Pulmonary artery endothelial cell (primary cell): ENCODE measurements at regions not wholly inside any gene's neighbourhood (a gene's known extent, or its start where the extent isn't known, plus 50 kb on each side); places are given as distances from the start of the nearest gene placed in this dataset.

Experiments used
- DNase-seq: peaks from one replicate; pipeline ENCODE4 v3.0.0-alpha.2; 2011; ENCODE audit warnings: low read depth, low spot score

DNA sequence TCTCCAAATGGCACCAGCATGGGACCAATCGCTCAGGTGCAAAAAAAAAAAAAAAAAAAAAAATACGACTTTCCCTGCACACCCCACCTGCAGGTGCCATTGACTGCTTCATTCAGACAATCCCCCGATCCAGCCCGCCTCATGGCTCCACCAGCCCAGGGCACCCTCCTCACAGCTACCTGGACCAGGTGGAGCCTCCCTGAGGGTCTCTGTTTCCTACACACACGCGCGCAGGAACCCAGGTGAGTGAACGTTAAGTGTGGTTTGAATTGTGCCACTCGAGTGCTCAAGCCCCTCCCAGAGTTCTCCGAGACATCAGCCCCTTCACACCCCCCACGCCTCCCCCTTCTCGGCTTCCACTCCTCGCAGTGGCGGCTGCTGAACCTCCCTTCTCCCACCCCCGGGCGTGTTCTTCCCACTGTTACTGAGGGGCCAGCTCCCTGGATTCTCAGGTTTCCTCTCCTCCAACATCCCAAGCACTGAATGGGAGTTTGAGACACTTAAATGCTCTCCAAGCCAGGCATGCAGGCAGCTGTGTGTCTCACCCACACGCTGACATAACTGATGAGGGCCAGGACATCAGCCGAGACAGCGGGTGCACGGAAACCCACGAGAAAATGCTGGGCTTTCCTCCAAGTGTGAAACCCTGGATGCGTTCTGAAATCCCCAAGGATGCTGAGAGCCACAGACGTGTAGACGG, 88.8 kb upstream of the SNTG2 start:
- no peak for DNase-seq

DNA sequence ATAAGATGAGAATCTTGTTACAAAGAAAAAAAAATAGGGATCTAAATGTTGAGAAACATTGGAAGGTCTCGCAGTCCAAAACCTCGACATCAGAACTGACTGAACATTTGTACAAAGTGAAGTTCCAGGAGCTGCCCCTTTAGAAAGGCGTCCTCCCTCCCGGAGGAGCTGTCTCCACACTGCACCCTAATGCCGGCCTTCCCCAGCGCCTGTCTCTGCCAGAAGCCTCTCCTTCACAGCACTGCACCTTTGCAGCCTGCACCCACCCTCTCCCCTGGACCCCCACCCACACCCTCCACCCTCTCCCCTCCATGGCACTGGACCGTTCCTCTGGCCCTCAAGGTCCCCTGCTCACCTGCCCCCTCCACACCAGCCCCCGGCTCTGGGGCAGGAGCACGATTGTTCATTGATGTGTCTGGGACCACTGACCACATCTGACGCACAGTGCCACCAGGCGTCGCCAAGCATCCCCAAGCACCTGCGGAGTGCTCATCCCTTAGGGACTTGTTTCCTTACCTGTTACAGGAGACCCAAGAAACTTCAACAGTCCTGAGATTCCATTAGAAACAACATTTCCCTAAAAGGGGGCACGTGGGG, 90.3 kb upstream of the SNTG2 start:
- no peak for DNase-seq

DNA sequence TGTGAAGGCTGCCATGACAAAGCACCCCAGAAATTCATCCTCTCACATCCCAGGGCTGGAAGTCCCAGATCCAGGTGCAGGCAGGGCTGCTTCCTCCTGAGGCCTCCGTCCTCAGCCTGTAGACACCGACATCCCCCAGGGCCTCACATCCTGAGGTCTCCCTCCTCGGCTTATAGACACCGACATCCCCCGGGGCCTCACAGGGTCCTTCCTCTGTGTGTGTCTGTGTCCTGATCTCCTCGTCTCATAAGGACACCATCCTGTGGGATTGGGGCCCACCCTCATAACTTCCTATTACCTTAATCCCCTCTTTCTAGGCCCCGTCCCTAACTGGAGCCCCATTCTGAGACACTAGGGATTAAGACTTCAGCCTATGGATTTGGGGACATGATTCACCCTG, 92.0 kb upstream of the SNTG2 start:
- no peak for DNase-seq

DNA sequence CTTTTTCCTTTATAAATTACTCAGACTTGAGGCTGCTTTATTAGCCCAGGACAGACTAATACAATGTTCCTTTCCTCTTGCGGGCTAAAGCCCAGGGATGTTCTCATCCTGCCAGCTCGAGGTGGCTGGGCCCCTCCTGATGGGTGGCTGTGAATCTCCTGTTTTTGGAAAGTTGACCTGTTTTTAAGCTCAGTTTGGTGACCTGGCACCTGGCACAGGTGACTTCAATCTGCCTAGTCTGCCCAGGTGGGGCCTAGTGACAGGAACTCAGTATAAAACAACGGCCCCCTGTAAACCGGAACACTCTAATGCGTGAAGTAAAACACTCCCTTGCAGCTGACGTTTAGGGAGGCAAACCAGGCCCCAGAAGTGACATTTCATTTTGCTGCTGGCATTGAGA, 92.7 kb upstream of the SNTG2 start:
- DNase-seq, result no peak

DNA sequence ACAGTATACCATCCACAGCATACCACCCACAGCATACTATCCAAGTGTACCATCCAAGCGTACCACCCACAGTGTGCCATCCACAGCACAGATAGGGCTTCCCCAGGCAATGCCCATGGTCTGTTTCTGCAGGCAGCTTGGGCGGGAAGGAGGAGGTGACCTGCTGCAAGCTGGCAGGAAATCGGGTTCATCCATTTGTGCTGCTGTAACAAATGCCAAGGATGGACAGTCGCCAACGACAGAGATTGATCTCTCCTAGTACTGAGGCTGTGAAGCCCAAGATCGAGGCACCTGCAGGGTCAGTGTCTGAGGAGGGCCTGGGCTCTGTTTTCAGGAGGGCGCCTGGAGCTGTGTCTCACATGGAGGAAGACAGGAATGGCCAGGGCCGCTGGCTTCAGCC, 93.6 kb upstream of the SNTG2 start:
- no peak for DNase-seq

DNA sequence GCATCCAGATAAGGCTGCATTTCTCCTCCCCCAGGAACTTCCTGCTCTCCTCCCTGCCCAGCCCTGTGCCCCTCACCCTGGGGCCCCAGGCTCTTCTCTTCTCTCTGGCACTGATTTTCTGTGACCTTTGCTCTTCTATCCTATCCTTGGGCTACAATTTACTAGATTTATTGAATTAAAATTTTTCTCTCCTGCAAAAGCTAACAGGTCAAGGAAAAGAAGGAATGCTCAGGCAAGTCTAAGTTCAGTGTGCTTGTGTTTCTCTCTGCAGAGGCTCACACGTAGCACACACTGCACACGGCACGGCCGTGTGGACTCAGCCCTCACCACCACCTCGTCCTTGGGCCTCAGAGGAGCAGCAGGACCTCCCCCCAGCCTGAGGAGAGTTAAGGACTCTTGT, 94.2 kb upstream of the SNTG2 start:
- DNase-seq, result no peak

DNA sequence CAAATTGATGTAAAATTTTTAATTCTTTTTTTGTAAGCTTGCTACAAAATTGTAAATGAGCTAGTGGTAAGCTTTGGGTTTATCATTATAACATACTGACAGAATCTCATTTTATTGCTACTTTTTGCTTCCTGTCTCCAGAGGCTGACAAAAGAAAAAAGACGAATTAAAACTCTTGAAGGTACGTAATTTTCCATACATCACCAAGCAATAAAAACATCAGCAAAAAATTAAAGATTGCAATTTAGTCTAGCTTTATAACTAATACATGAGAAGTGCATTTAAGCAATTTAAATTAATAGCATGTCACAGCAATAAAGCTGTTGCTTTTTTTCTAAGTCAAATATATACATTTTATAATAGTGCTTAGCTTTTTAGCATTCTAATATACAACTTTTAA, 94.6 kb upstream of the SNTG2 start:
- DNase-seq, result no peak

DNA sequence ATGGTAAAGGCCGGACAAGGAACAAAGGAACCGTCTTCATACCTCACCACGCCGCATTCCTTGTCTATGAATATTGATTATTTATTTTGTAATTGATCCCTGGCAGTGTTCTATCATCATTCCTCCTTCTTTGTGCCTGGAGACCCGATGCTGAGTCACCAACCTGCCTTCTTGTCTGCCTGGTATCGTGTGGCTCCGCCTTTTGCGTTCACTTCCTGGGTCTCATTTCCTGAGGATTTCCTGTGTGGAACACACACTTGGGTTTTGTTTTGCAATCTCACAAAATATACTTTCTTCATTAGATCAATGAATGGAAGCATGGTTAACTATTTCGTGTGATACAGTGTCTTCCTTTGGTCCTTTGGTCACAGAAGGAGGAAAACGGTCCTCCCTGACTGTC, 95.5 kb upstream of the SNTG2 start:
- no peak for DNase-seq

DNA sequence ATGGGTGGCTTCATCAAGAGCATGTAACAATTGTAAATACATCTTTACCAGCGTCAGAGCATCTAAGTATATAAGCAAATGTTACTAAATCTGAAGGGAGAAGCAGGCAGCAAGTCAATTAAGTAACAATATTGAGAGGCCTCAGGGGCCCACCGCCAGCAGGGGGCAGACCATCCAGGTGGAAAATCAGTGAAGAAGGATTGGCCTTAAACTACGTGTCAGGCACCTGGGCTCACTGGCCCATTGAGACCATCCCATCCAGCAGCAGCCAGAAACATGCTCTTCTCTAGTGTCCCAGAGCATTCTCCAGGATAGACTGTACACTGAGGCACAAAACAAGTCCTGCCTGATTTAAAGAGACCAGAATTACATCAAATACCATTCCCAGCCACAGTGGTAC, 96.2 kb upstream of the SNTG2 start:
- DNase-seq, result no peak

DNA sequence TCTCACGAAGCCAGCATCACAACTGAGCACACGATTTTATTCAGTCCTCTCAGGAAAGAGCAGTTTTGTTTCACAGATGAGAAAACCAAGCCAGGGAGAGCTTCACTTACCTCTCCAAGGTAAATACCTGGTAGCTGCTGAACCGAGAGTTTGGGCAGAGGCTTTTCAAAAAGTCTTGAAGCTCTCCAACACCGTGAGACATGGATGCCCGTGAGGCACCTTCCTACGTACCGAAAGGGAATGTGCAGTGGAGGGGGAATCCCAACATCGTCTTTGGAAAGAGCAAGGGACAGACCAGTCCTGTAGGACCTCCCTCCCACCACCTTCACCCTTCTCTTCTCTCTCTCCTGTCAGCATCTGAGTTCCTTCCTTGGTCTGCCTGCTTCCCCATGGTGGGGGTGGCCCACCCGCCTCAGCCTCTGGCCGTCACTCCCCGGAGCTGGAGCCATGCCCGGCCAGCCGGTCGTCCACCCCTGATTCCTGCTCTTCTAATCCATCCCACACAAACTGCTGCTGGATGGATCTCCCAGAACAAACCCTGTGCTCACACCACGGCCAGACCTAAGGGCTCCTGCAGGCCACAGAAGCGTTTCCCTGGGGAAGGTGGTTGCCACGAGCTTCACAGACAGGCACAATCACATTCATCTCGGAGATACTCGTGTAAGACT, 97.3 kb upstream of the SNTG2 start:
- no peak for DNase-seq

DNA sequence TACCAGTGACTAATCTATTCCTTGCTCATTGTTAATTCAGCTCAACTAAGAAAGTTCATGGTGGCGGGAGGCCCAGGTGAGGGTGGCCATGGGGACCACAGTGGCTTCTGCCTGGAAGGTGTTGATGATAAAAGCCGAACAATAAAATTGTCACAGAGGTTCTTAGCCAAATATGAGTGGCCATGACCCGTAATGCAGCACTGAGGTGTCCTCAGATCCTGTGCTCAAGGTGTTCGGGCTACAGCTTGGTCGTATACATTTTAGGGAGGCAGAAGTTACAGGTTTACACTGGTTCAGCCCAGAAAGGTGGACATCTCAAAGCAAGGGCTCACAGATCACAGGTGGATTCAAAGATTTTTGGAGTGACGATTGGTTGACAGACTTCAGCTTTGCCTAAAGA, 98.5 kb upstream of the SNTG2 start:
- DNase-seq, result no peak

DNA sequence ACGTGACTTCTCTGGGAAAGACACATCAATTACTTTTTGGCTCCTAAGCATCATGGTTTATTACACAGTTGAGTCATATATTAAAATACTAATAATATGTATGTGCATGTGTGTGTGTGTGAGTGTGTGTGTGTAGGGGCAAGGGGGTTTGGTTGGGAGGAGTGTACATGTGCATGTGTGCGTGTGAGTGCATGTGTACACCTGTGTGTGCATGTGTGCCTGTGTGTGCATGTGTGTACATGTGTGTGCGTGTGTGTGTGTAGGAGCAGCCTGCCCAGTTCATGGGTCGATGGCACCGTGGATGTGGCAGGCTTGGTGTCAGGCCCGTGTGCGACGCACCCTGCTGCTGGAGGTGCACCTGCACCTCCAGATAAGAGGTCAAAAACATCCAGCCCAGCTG, 99.0 kb upstream of the SNTG2 start:
- DNase-seq, result no peak

DNA sequence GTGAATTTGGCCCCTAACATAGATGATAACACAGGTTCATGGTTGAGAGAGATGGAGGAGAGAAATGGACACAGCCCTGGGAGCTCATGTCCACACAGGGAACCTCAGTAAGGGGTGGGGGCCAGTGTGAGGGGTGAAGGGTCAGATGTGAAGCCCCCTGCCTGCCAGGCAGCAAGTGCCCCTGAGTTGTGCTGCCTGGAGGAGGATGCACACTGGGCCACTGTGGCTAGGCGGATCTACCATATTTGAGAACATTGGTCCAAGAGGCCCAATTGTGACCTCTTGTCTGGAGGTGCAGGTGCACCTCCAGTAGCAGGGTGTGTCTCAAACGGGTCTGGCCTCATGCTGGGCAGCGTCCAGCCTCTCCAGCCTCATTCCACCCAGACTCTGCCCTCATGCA, 99.6 kb upstream of the SNTG2 start:
- no peak for DNase-seq

DNA sequence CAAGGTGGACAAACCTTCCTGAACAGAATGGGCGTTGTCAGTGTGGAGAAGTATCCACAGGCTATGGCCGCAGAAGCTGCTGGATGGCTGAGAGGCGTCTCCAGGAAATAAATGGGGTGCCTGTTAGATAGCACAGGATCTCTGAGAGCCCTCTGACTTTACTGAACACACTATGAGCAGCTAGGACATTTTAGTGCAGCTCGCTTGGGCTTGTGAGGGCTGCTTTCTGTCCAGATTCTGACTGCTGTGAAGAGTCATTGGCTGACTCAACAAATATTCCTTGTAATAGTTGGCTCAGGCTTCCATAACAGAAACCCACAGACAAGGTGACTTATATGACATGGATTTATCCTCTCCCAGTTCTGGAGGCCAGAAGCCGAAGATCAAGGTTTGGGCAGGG, 100.2 kb upstream of the SNTG2 start:
- no peak for DNase-seq

DNA sequence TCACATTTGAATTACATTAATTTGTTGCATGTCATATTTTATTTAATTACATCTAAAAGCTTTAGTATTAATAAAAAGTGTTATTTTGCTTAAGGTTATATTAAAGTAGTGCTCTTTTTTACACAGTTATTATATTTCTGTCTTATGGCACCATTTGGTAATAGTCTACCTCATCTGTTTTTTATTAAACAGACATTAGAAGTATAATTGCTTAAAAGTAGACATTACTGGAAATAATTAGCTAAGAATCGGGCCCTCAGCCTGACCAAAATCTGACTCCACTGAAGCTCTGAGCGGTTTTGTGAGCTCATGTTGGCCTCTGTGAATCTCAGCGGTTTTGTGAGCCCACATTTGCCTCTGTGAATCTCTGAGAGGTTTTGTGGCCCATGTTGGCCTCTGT, 102.5 kb upstream of the SNTG2 start:
- no peak for DNase-seq

DNA sequence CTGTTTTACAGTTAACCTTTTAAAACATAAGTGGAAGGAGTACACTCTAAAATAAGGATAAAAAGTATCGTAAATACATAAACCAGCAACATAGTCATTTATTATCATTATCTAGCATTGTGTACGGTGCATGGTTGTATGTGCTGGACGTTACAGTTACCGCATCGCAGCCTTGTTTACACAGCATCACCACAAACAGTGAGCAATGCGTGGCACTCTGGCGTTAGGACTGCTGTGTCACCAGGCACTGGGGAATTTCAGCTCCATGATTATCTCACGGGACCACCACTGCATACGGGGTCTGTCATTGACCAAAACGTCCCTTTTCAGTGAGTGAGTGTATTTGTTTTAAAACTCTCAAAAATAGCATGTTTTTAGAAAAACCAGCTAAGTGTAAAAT, 103.0 kb upstream of the SNTG2 start:
- DNase-seq, result no peak

DNA sequence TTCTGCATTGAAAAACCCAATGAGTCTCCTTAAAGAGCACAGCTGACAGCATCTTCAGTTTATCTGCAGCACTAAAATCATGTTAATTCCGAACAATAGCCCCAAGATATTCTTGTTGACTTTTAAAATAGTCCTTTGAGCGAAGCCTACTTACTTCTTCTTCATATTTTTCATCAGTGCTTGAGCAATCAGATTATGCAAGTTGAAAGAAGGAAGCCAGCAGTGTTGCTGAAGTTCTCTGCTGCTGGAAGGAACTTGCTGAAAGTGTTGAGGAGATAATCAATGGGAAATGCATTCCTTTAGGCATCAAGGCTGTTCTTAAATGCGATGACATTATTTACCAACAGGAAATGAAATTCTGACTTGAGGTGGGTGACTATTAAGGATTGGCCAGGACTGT, 105.9 kb upstream of the SNTG2 start:
- no peak for DNase-seq

DNA sequence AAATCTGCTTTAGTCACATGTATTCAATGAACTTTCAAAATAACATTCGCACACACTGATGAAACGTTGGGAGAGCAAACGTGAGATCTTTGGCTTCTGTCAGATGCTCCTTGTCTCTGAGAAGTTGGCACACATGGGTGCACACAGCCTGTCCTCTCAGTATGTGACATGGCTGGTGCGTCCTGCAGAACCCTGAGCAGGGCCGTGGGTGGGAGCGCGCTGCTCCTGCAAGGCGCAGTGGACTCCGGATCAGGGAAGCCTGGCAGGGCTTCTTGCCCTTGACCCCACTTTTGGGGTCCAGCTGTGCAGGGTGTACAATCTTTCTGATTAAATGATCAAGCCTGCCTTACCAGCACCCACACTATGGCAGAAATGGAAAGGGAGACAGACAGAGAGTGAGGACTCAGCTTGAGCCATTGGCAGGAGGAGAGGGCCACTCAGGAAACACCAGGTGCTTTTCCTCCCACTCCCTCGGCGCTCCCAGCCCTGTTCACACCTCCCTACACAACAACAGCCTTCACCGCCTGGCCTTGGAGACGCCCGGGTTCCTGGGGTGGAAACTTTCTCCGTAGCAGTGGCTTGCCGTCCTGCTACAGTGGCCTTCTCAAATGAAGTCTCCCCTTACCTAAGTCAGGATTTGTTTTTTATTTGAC, 108.4 kb upstream of the SNTG2 start:
- DNase-seq, result no peak

DNA sequence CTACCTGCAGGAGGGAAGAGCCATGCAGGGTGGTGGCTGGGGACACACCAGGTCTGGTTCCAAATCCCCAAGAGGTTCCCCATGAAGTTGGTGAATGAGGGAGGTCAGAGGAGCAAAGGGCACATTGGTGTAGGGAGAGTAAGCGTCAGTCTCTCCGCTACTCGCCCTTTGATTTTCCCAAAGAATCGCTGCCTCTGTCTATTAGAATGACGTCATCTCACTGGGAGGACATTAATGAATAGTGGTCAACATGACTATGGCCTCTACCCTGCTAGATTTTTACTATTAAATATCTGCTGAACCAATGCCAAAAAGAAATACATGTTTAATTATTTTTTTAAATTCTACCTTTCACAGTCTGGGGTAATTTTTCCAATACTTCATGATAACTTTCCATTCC, 109.6 kb upstream of the SNTG2 start:
- DNase-seq, result no peak

DNA sequence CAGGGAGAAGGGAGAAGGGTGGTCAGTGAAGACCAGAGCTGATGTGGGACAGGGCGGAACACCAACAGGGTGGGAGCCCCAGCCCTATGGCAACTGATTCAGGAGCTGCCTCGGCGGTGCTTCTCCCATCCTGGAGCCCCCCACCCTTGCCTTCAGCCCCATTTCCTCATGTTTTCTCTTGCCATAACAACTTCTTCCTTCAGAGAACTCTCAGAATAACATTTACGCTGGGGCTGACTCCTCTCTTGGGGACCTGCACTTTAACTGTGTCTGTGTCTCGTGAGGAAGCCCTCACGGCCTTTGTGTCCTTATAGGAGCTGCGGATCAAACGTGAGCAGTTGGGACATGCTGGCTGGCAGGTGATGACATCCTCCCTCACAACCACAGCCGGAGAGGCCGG, 116.4 kb upstream of the SNTG2 start:
- DNase-seq, result no peak

DNA sequence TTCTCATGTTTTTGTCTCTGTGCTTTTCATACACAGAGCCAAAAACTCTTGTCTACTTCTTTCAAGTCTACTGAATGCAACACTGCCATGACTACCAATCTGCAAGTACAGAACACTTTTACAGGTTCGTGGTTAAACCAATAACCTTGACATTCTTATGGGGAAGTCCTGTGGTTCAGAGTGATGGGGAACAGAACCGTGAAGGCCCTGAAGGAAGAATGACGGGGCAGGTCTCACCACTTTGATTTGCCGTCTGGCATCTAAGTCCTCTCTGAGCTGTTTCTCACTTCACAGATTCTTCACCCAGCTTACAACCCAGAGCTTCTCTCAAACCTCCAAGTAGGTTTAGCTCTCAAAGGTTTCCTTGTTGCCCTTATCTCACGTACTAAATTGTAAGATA, 117.5 kb upstream of the SNTG2 start:
- no peak for DNase-seq

DNA sequence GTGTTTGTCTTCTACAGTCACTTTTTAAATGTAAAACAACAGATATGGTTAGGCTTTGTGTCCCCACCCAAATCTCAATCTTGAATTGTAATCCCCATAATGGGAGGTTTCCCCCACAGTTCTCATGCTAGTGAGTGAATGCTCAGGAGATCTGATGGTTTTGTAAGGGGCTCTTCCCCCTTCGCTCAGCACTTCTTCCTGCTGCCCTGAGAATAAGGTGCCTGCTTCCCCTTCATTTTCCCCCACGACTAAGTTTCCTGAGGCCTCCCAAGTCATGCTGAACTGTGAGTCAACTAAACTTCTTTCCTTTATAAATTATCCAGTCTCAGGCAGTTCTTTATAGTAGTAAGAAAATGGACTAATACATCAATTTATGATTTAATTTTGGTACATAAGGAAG, 118.0 kb upstream of the SNTG2 start:
- no peak for DNase-seq

DNA sequence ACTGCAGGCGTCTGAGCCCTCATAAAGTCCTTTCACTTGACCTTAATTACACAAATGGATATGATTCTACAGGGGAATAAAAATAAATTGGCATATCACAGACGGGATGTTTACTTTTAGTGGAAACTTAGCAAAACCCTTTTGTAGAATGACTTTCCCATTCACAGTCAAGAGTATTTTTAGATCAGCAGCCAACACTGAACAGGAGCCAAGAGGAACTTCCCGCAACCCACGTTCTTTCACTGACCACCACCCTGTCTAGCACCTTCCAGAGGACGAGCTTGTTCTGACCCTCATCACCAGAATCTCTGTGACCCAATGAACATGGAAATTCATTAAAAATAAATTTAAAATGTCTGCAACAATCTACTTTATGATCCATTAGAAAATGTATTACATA, 119.0 kb upstream of the SNTG2 start:
- DNase-seq, result no peak
